Ishikawa (cell line): ENCODE measurements at regions not wholly inside any gene's neighbourhood (a gene's known extent, or its start where the extent isn't known, plus 50 kb on each side); places are given as distances from the start of the nearest gene placed in this dataset.

ENCODE experiments used
- CEBPB ChIP-seq: IDR thresholded peaks from 2 replicates; pipeline ENCODE4 v1.6.1; 2012
- CREB1 ChIP-seq: IDR thresholded peaks from 2 replicates; pipeline ENCODE4 v1.6.1; 2012; ENCODE audit warnings: low read depth
- EGR1 ChIP-seq: IDR thresholded peaks from 2 replicates; pipeline ENCODE4 v1.6.1; 2012
- EP300 ChIP-seq: IDR thresholded peaks from 2 replicates; pipeline ENCODE4 v1.6.1; 2012; ENCODE audit warnings: borderline replicate concordance
- FOXM1 ChIP-seq: IDR thresholded peaks from 2 replicates; pipeline ENCODE4 v1.6.1; 2012; ENCODE audit warnings: low read depth, borderline replicate concordance
- MAX ChIP-seq: IDR thresholded peaks from 2 replicates; pipeline ENCODE4 v1.6.1; 2012
- NFIC ChIP-seq: IDR thresholded peaks from 2 replicates; pipeline ENCODE4 v1.6.1; 2012
- RAD21 ChIP-seq: IDR thresholded peaks from 2 replicates; pipeline ENCODE4 v1.6.1; 2012; ENCODE audit warnings: low read depth
- REST ChIP-seq: IDR thresholded peaks from 2 replicates; pipeline ENCODE4 v1.6.1; 2012; ENCODE audit warnings: low read depth, mild to moderate bottlenecking
- TAF1 ChIP-seq: IDR thresholded peaks from 2 replicates; pipeline ENCODE4 v1.6.1; 2012; ENCODE audit warnings: low read depth, mild to moderate bottlenecking
- USF1 ChIP-seq: IDR thresholded peaks from 2 replicates; pipeline ENCODE4 v1.6.1; 2012
- ZBTB7A ChIP-seq: IDR thresholded peaks from 2 replicates; pipeline ENCODE4 v1.6.1; 2012; ENCODE audit warnings: low read depth

DNA sequence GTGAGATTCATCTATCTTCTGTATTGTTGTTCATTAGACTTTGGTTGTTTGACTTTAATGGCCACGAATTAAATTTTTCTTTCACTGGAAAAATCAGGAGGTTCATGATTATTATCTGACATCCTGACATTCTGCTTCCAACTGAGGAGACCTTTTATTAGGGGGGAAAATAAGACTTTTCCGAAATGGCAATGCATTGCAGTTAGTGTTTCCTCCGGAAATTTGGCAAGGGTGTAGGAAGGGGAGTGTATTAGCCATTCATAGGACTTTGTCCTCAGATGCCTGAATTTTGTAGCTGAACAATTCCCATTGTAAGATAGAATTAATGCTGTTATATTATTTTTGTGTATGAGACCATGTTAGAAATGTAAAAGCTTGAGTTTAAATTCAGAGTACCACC is 450.6 kb upstream of the TGFBR2 start:
- TF ChIP-seq RAD21 (no peak), CREB1 (no peak), ZBTB7A (no peak), TAF1 (no peak), EP300 (no peak), REST (no peak), USF1 (no peak), MAX (no peak), FOXM1 (no peak), CEBPB (no peak), EGR1 (no peak), NFIC (no peak)
